Tibial nerve (tissue), 3 donors: ENCODE measurements at regions not wholly inside any gene's neighbourhood (a gene's known extent, or its start where the extent isn't known, plus 50 kb on each side); places are given as distances from the start of the nearest gene placed in this dataset.

Experiments used
- POLR2A ChIP-seq, 2 donors: fragments of 450-650 bp; IDR thresholded peaks; one replicate each; pipeline ENCODE4 v1.6.1; 2017; ENCODE audit warnings: antibody characterized with exemption in 2 of 2, mild to moderate bottlenecking in 2 of 2, moderate library complexity in 2 of 2
- TF ChIP-seq, protein P1 (sequence below), 5 experiments: fragments of 200-600 bp in 3 of 5; fragments of 450-650 bp in 2 of 5; sonication (generic) in 3 of 5; IDR thresholded peaks; one replicate each; pipeline ENCODE4 v1.5.1; 2016 to 2019; ENCODE audit warnings: antibody characterized with exemption in 5 of 5, mild to moderate bottlenecking in 3 of 5, moderate library complexity in 2 of 5

DNA sequence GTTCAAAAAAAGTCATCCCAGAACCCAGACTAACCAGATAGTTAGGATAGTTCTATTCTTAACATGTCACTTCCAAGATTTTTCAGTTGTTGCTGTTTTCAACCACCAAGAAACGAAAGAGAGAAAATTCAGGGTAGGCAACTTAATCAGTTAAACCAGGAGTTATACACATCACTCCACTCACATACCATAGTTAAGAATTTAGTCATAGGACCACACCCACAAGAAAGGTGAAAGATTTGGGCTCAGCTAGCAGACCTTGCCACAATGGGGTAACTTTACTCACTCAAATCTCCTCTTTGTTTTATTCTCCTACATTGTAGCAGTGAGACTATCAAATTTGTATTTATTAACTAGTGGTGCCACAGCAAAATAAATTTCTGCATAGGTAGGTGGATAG is 473.6 kb downstream of the NUP35 start:
- TF ChIP-seq, protein P1, sequence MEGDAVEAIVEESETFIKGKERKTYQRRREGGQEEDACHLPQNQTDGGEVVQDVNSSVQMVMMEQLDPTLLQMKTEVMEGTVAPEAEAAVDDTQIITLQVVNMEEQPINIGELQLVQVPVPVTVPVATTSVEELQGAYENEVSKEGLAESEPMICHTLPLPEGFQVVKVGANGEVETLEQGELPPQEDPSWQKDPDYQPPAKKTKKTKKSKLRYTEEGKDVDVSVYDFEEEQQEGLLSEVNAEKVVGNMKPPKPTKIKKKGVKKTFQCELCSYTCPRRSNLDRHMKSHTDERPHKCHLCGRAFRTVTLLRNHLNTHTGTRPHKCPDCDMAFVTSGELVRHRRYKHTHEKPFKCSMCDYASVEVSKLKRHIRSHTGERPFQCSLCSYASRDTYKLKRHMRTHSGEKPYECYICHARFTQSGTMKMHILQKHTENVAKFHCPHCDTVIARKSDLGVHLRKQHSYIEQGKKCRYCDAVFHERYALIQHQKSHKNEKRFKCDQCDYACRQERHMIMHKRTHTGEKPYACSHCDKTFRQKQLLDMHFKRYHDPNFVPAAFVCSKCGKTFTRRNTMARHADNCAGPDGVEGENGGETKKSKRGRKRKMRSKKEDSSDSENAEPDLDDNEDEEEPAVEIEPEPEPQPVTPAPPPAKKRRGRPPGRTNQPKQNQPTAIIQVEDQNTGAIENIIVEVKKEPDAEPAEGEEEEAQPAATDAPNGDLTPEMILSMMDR (IDR thresholded peaks at IDR 0.05), result no peak
- no peak for TF ChIP-seq POLR2A (IDR thresholded peaks at IDR 0.05)
